ENCODE measurements at regions not wholly inside any gene's neighbourhood (a gene's known extent, or its start where the extent isn't known, plus 50 kb on each side); places are given as distances from the start of the nearest gene placed in this dataset.

DNA sequence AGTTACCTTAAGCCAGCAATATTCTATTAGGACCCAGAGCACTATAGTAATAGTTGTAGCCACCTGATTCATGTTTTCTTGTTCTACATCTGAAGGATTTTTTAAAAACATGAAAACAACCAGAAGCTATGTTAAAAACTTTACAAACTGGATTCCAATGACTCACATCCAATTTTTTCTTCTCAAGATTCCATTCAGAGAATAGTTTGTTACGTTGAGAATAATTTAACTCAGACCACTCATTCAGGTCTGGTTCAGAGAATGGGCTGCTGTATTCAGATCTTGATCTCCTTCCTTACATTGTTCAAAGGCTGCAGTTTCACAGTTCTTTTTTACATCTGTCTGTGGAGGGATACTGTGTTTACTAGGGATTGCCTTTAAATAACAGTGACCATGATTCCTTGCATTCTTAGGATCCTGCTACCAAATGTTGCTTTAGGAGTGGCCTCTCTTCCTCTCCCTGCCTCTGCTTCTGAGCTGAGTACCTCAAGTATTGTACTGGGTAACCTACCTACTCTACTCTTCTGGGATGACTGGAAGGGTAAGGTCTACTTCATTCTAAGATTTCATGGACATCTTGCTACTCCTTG is 448.0 kb upstream of the FBXO33 start:
- DNase-seq (ENCODE audit: low read depth) = no peak
- TF ChIP-seq, protein P1, sequence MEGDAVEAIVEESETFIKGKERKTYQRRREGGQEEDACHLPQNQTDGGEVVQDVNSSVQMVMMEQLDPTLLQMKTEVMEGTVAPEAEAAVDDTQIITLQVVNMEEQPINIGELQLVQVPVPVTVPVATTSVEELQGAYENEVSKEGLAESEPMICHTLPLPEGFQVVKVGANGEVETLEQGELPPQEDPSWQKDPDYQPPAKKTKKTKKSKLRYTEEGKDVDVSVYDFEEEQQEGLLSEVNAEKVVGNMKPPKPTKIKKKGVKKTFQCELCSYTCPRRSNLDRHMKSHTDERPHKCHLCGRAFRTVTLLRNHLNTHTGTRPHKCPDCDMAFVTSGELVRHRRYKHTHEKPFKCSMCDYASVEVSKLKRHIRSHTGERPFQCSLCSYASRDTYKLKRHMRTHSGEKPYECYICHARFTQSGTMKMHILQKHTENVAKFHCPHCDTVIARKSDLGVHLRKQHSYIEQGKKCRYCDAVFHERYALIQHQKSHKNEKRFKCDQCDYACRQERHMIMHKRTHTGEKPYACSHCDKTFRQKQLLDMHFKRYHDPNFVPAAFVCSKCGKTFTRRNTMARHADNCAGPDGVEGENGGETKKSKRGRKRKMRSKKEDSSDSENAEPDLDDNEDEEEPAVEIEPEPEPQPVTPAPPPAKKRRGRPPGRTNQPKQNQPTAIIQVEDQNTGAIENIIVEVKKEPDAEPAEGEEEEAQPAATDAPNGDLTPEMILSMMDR (conservative IDR thresholded peaks at IDR 0.05; ENCODE audit: low read depth, low read length) = no peak
- H3K4me3 ChIP-seq (ENCODE audit: low read depth, low read length) = no peak overlapping the region

DNA sequence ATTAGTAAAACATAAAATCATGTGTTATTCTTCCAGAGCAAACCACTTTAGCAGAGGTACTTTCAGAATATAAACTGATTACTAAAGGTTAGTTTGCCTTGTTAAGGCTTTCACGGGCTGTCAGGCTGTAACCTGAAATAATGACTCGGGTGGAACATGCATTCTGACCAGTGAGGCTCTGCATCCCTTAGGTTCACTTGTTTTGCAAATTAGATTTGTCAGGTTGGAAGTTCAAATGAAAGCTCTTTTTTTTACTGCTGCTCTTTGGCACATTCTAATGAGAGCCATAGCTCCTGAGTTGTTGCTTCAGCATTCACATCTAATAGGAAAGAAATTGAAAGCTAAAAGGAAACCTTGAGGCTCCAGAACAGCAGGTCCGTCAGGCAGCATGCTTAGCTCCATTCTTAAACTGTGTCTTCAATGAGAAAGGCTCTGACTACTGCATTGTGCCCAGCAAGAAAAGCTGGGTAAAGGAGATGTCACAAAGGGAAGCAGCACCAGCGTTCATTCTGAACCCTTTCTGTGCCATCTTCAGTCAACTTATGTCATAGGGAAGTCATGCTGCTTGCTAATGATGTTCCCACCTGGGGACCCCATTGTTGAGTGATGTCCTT is 445.5 kb upstream of the FBXO33 start:
- TF ChIP-seq, protein P1 (conservative IDR thresholded peaks at IDR 0.05; ENCODE audit: low read depth, low read length) = no peak
- no peak for DNase-seq (ENCODE audit: low read depth)
- H3K4me3 ChIP-seq (ENCODE audit: low read depth, low read length) = no peak overlapping the region

DNA sequence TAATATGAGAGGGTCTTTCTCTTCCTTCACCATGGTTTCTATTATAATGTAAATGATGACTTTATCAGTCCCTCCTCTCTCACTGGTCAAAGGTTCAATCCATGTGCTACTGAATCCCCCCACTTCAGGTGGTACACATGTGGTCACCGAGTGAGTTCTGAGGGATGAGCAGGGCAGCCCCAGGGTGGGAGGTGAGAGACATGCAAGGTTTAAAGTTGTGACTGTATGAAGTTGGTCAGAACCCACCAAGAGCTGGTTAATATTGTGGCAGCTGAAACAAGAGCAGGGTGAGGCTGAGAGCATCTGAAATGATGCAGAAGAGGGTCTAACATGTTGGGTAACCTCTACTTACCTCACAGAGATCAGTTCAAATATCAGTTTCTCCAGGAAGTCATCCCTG is 444.7 kb upstream of the FBXO33 start:
- TF ChIP-seq, protein P1 (conservative IDR thresholded peaks at IDR 0.05; ENCODE audit: low read depth, low read length) = no peak
- DNase-seq (ENCODE audit: low read depth) = no peak
- no peak overlapping the region for H3K4me3 ChIP-seq (ENCODE audit: low read depth, low read length)

GRCh38 chr14:39875028-39875427 is 442.8 kb upstream of the FBXO33 start:
- no peak for DNase-seq (ENCODE audit: low read depth)
- TF ChIP-seq, protein P1 (conservative IDR thresholded peaks at IDR 0.05; ENCODE audit: low read depth, low read length) = no peak
- H3K4me3 ChIP-seq (ENCODE audit: low read depth, low read length) = no peak overlapping the region

DNA sequence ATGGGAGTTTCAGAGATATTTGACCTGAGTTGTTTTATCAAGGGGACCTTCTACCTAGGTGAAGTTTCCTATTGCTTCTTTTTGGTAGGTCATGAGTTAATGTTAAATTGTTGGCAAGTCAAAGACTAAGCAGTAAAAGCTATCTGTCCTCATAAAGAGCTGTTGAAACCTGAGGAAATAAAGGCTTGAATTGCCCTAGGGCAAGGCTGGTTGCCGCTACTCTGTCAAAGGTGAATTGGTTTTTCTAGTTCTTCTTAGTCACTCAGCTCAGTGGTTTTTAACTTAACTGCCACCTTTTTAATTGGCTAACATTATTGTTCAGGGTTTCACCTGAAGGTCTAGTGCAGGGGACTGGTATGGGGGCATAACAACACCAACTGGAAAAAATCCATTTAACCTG is 441.6 kb upstream of the FBXO33 start:
- no peak for DNase-seq (ENCODE audit: low read depth)
- TF ChIP-seq, protein P1 (conservative IDR thresholded peaks at IDR 0.05; ENCODE audit: low read depth, low read length) = no peak
- H3K4me3 ChIP-seq (ENCODE audit: low read depth, low read length) = no peak overlapping the region

DNA sequence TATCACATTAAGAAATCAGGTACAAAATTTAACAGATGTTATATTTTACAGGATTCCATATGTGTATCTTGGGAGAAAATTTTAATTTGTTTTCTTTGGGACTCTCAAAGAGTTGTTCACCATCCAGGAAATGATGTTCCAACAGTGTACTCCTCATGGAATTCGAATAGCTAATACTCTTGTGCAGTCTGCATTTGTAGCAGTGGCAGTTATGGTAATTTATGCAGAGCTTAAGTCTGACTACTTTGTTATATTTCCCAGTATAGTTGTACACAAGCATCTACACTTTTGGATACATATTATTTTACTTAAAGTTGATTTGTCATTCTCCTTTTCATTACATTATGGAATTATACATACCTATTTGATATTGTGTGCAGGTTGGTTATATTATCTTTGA is 436.7 kb upstream of the FBXO33 start:
- TF ChIP-seq, protein P1 (conservative IDR thresholded peaks at IDR 0.05; ENCODE audit: low read depth, low read length) = no peak
- DNase-seq (ENCODE audit: low read depth) = no peak
- H3K4me3 ChIP-seq (ENCODE audit: low read depth, low read length) = no peak overlapping the region

- DNase-seq (ENCODE audit: low read depth) = no peak
- no peak overlapping the region for H3K4me3 ChIP-seq (ENCODE audit: low read depth, low read length)
- TF ChIP-seq, protein P1 (conservative IDR thresholded peaks at IDR 0.05; ENCODE audit: low read depth, low read length) = no peak
Measured at GRCh38 chr14:39868251-39868650, 436.0 kb upstream of the FBXO33 start.
